Bronchial epithelial cell (primary cell): ENCODE measurements at regions not wholly inside any gene's neighbourhood (a gene's known extent, or its start where the extent isn't known, plus 50 kb on each side); places are given as distances from the start of the nearest gene placed in this dataset.
"Not testable (repeated sequence)": the region's sequence is repeated elsewhere in the genome, so short reads cannot be mapped to it uniquely, and the experiment has no call there.

Source experiments
- DNase-seq: peaks from one replicate; pipeline ENCODE4 v3.0.0-alpha.2; 2010; ENCODE audit warnings: low read depth
- FAIRE-seq: peaks from 2 replicates; lab custom pipeline; 2011; peaks lifted over from hg19 to GRCh38; lab: Jason Lieb, UNC
- H3K27me3 ChIP-seq: 2 replicates; pipeline ENCODE4 v1.5.1; 2011; ENCODE audit warnings: low read length; ENCODE audit not compliant: control insufficient read depth, insufficient read depth
- H3K36me3 ChIP-seq: 2 replicates; pipeline ENCODE4 v1.5.1; 2011; ENCODE audit warnings: low read length; ENCODE audit not compliant: control insufficient read depth, insufficient read depth
- H3K4me3 ChIP-seq: 2 replicates; pipeline ENCODE4 v1.5.1; 2011; ENCODE audit warnings: mild to moderate bottlenecking, low read depth, low read length, control low read depth
- CTCF ChIP-seq: IDR thresholded peaks from 2 replicates; pipeline ENCODE4 v1.5.1; 2011; ENCODE audit warnings: mild to moderate bottlenecking, moderate library complexity, low read length, control low read depth, inconsistent platforms; ENCODE audit not compliant: insufficient read depth, severe bottlenecking

- Histone ChIP-seq H3K4me3 (no peak overlapping the region), H3K27me3 (no peaks in the 10 kb centered on the region), H3K36me3 (no peaks in the 10 kb centered on the region)
- DNase-seq = no peak
- no peak for TF ChIP-seq CTCF
- no peak for FAIRE-seq
These were observed 117.5 kb downstream of the AHR start for GRCh38 chr7:17415955-17416354.

- DNase-seq, H3K36me3 ChIP-seq, H3K4me3 ChIP-seq, FAIRE-seq, H3K27me3 ChIP-seq: not testable (repeated sequence)
These were observed 122.0 kb downstream of the AHR start for GRCh38 chr7:17420308-17421015.

DNA sequence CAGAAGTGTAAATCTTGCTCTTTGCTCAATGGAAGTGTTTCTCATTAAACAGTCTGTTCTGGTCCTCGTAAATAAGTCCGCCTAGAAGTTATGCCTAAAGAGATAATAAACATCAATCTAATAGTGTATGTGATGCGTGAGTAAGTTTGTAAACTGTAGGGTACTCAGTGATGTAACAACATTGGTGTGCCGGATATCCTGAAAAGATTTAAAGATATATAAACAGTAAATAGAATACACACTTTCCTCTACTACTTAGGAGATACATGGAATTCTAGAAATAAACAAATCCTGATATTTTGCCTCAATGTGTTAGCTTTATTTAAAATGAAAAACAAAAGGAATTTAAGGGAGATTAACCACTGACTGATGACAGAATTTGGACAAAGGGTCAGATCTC lies 123.5 kb downstream of the AHR start:
- no peak for FAIRE-seq
- no peak for TF ChIP-seq CTCF
- no peaks in the 10 kb centered on the region for H3K36me3 ChIP-seq
- no peak overlapping the region for H3K4me3 ChIP-seq
- DNase-seq = no peak
- H3K27me3 ChIP-seq = no peaks in the 10 kb centered on the region

DNA sequence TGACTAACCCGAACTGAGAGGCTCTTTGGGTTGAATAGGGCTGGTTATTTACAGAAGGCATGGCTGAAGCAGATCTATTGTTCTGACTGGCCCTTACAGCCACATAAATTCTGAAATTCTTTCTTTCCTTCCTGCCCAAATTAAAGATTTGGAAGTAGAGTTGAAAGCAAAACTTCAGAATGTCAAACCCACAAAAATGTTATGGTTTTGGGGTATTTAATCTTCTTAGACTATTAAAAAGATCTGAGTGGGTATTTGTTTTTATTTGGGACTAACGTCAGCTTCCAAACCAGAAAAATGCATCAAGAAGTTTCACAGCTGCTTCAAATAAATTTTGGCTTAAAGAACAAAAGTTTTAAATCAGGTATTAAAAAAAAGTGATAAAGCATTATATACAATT lies 124.5 kb downstream of the AHR start:
- FAIRE-seq (no peak), DNase-seq (no peak)
- TF ChIP-seq CTCF = no peak
- Histone ChIP-seq H3K4me3 (no peak overlapping the region), H3K36me3 (no peaks in the 10 kb centered on the region), H3K27me3 (no peaks in the 10 kb centered on the region)

DNA sequence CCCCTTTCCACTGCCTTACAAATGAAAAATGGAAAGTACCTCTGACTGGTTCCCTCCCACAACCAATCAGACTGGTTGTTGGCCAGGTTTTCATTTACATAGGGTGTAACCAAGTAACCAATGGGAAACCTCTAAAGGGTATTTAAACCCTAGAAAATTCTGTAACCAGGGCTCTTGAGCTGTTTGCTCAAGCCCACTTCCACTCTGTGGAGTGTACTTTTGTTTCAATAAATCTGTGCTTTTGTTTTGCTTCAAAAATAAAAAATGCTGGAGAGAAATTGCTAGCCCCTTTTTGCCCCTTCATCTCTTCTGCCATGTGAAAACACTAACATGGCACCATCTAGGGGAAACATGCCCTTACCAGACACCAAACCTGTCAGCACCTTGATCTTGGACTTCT lies 129.5 kb downstream of the AHR start:
- no peak for FAIRE-seq
- Histone ChIP-seq H3K36me3 (no peaks in the 10 kb centered on the region), H3K4me3 (no peak overlapping the region), H3K27me3 (no peaks in the 10 kb centered on the region)
- no peak for TF ChIP-seq CTCF
- DNase-seq = no peak

GRCh38 chr7:17429579-17429978 lies 131.1 kb downstream of the AHR start:
- H3K27me3 ChIP-seq = no peaks in the 10 kb centered on the region
- TF ChIP-seq CTCF = no peak
- FAIRE-seq = peak; percentile 77

More at GRCh38 chr7:17429579-17429978, 131.1 kb downstream of the AHR start:
- DNase-seq = no peak
- Histone ChIP-seq H3K36me3 (no peaks in the 10 kb centered on the region), H3K4me3 (no peak overlapping the region)
